HFF-Myc (cell line): ENCODE measurements at regions not wholly inside any gene's neighbourhood (a gene's known extent, or its start where the extent isn't known, plus 50 kb on each side); places are given as distances from the start of the nearest gene placed in this dataset.

ENCODE experiments used
- DNase-seq: peaks from one replicate; pipeline ENCODE4 v3.0.0-alpha.2; 2011; ENCODE audit warnings: low read depth; ENCODE audit errors: extremely low read depth
- H3K4me3 ChIP-seq: replicated peaks from 2 replicates; pipeline ENCODE4 v1.5.1; 2011; ENCODE audit warnings: low read depth, mild to moderate bottlenecking, control low read depth, low read length
- CTCF ChIP-seq: IDR thresholded peaks from 2 replicates; pipeline ENCODE4 v1.5.1; 2012; ENCODE audit warnings: mild to moderate bottlenecking, low read depth, low read length, control low read depth; ENCODE audit errors: missing control alignments

DNA sequence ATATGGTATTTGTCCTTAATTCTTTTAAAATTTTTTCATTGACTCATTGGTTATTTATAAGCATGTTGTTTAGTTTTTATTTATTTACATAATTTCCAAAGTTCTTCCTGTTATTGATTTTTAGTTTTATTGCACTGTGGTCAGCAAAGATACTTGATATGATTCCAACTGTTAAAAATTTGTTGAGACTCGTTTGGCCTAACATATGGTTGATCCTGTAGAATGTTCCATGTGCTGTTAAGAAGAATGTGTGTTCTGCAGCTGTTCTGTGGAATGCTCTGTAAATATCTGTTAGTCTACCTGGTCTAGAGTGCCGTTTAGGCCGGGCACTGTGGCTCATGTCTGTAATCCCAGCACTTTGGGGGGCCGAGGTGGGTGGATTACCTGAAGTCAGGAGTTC is 197.7 kb downstream of the CD109 start:
- TF ChIP-seq CTCF, result no peak
- DNase-seq, result no peak
- no peak overlapping the region for H3K4me3 ChIP-seq

- DNase-seq, result no peak
- TF ChIP-seq CTCF, result no peak
Observed at GRCh38 chr6:73888050-73888449, 192.0 kb downstream of the CD109 start.

DNA sequence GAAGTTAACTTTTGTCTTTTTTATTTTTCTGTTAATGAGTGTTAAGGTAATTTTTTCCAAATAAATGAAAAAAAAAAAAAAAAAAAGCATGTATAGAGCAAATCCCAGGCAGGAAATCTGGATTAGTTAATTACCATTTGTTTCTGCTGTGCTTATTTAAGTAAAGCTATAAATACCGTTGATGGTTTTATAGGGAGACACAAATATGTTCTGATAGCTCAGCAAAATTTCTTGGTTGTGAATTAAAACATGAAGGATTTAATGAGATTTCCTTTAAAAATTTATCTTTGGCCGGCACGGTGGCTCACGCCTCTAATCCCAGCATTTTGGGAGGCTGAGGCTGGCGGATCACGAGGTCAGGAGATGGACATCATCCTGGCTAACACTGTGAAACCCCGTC is 189.4 kb downstream of the CD109 start:
- H3K4me3 ChIP-seq, result no peak overlapping the region
- no peak for TF ChIP-seq CTCF
- DNase-seq, result no peak

More at GRCh38 chr6:73888050-73888449, 192.0 kb downstream of the CD109 start:
- no peak overlapping the region for H3K4me3 ChIP-seq

- no peak for DNase-seq
- H3K4me3 ChIP-seq, result no peak overlapping the region
- TF ChIP-seq CTCF, result no peak
Observed at GRCh38 chr6:73884540-73884939, 188.5 kb downstream of the CD109 start.

- no peak for TF ChIP-seq CTCF
- no peak overlapping the region for H3K4me3 ChIP-seq
- DNase-seq, result peak; percentile 42
Observed at GRCh38 chr6:73879501-73880293, 183.7 kb downstream of the CD109 start.

GRCh38 chr6:73878403-73878802 is 182.4 kb downstream of the CD109 start:
- TF ChIP-seq CTCF, result no peak
- no peak overlapping the region for H3K4me3 ChIP-seq
- no peak for DNase-seq
